MM.1S (cell line): ENCODE measurements at regions not wholly inside any gene's neighbourhood (a gene's known extent, or its start where the extent isn't known, plus 50 kb on each side); places are given as distances from the start of the nearest gene placed in this dataset.

Experiments used
- DNase-seq: peaks from one replicate; pipeline ENCODE4 v3.0.0-alpha.2; 2015
- H2AFZ ChIP-seq: fragments of 300-600 bp; sonication (generic); 2 replicates; pipeline ENCODE4 v1.6.0; 2016; ENCODE audit warnings: antibody characterized with exemption, low read length
- H3F3A ChIP-seq: fragments of 300-600 bp; sonication (generic); 2 replicates; pipeline ENCODE4 v1.6.1; 2016; ENCODE audit warnings: mild to moderate bottlenecking, antibody characterized with exemption, low read length, moderate library complexity, mixed read lengths; ENCODE audit not compliant: insufficient read depth
- H3K27ac ChIP-seq: fragments of 300-600 bp; sonication (generic); 2 replicates; pipeline ENCODE4 v1.5.1; 2016; ENCODE audit warnings: mild to moderate bottlenecking, low read length
- H3K27me3 ChIP-seq: fragments of 300-600 bp; sonication (generic); replicated peaks from 2 replicates; pipeline ENCODE4 v1.6.0; 2016; ENCODE audit warnings: low read length; ENCODE audit not compliant: insufficient read depth
- H3K36me3 ChIP-seq: fragments of 300-600 bp; sonication (generic); replicated peaks from 2 replicates; pipeline ENCODE4 v1.6.1; 2016; ENCODE audit warnings: mild to moderate bottlenecking, low read length, mixed read lengths; ENCODE audit not compliant: insufficient read depth
- H3K4me1 ChIP-seq: fragments of 300-600 bp; sonication (generic); 2 replicates; pipeline ENCODE4 v1.6.1; 2016; ENCODE audit warnings: low read length, mixed read lengths
- H3K4me2 ChIP-seq: fragments of 300-600 bp; sonication (generic); 2 replicates; pipeline ENCODE4 v1.6.0; 2016; ENCODE audit warnings: low read depth, low read length
- H3K4me3 ChIP-seq: fragments of 300-600 bp; sonication (generic); 2 replicates; pipeline ENCODE4 v1.5.1; 2016; ENCODE audit warnings: low read length, mixed read lengths
- H3K79me2 ChIP-seq: fragments of 300-600 bp; sonication (generic); 2 replicates; pipeline ENCODE4 v1.6.1; 2016; ENCODE audit warnings: mixed run types, low read length, mixed read lengths
- H3K9ac ChIP-seq: fragments of 300-600 bp; sonication (generic); 2 replicates; pipeline ENCODE4 v1.6.1; 2016; ENCODE audit warnings: low read length, mixed read lengths
- H3K9me2 ChIP-seq: fragments of 300-600 bp; sonication (generic); replicated peaks from 2 replicates; pipeline ENCODE4 v1.6.1; 2016; ENCODE audit warnings: mild to moderate bottlenecking, low read length, mixed read lengths; ENCODE audit not compliant: insufficient read depth
- H3K9me3 ChIP-seq: fragments of 300-600 bp; sonication (generic); replicated peaks from 2 replicates; pipeline ENCODE4 v1.6.1; 2016; ENCODE audit warnings: mild to moderate bottlenecking, low read length, mixed read lengths; ENCODE audit not compliant: insufficient read depth
- H4K20me1 ChIP-seq: fragments of 300-600 bp; sonication (generic); 2 replicates; pipeline ENCODE4 v1.6.1; 2016; ENCODE audit warnings: mild to moderate bottlenecking, low read length, moderate library complexity, mixed read lengths; ENCODE audit not compliant: insufficient read depth
- CTCF ChIP-seq: fragments of 300-600 bp; sonication (generic); IDR thresholded peaks from 2 replicates; pipeline ENCODE4 v1.5.1; 2016; ENCODE audit warnings: antibody characterized with exemption, low read length, mixed read lengths
- EZH2 ChIP-seq: fragments of 300-600 bp; sonication (generic); optimal IDR thresholded peaks from 2 replicates; pipeline ENCODE3; 2017; ENCODE audit warnings: low read depth, mild to moderate bottlenecking, antibody characterized with exemption, low read length, mixed read lengths
- EZH2phosphoT487 ChIP-seq: fragments of 300-600 bp; sonication (generic); IDR thresholded peaks from 2 replicates; pipeline ENCODE4 v1.6.1; 2018; ENCODE audit warnings: antibody characterized with exemption, low read length

DNA sequence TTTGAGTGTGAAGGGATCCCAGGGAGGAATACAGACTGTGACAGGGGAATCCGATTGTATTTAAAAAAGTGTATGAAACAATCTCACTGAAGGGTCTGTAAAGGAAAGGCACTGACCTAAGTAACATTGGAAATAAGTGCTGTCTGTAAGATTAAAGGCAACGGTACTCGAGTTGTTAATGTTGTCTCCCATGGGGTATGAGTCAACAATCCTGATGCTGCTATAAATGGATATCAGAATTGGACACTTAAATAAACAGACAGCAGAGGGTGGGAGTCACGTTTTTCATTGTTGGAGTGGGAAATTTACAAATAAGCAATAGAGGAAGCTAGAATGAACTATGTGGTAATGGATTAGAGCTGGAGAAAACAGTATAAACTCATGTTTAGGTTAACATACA, 452.4 kb upstream of the RGPD4 start:
- no peaks in the 10 kb centered on the region for H3K9me2 ChIP-seq
- H3F3A ChIP-seq, result no peaks in the 10 kb centered on the region
- H3K36me3 ChIP-seq, result no peaks in the 10 kb centered on the region
- H3K4me2 ChIP-seq, result no peak overlapping the region
- no peaks in the 10 kb centered on the region for H3K4me1 ChIP-seq
- TF ChIP-seq EZH2phosphoT487 (no peak), EZH2 (no peak), CTCF (no peak)
- no peak overlapping the region for H3K9ac ChIP-seq
- H4K20me1 ChIP-seq, result no peaks in the 10 kb centered on the region
- no peak for DNase-seq
- no peaks in the 10 kb centered on the region for H3K79me2 ChIP-seq
- no peak overlapping the region for H2AFZ ChIP-seq
- H3K27ac ChIP-seq, result no peak overlapping the region
- H3K9me3 ChIP-seq, result no peaks in the 10 kb centered on the region
- H3K4me3 ChIP-seq, result no peak overlapping the region
- H3K27me3 ChIP-seq, result no peaks in the 10 kb centered on the region

GRCh38 chr2:107376909-107377308, 449.8 kb upstream of the RGPD4 start:
- no peak for DNase-seq
- Histone ChIP-seq H3K9me3 (no peaks in the 10 kb centered on the region), H3F3A (no peaks in the 10 kb centered on the region), H3K9ac (no peak overlapping the region), H4K20me1 (no peaks in the 10 kb centered on the region), H2AFZ (no peak overlapping the region), H3K9me2 (no peaks in the 10 kb centered on the region), H3K27ac (no peak overlapping the region), H3K27me3 (no peaks in the 10 kb centered on the region), H3K4me2 (no peak overlapping the region), H3K36me3 (no peaks in the 10 kb centered on the region), H3K79me2 (no peaks in the 10 kb centered on the region), H3K4me3 (no peak overlapping the region), H3K4me1 (no peaks in the 10 kb centered on the region)
- TF ChIP-seq CTCF, result no peak
- no peak for TF ChIP-seq EZH2
- no peak for TF ChIP-seq EZH2phosphoT487

GRCh38 chr2:107380912-107381311, 445.8 kb upstream of the RGPD4 start:
- no peak overlapping the region for H2AFZ ChIP-seq

More at GRCh38 chr2:107380912-107381311, 445.8 kb upstream of the RGPD4 start:
- TF ChIP-seq EZH2phosphoT487 (no peak), CTCF (no peak), EZH2 (no peak)
- no peaks in the 10 kb centered on the region for H3K9me3 ChIP-seq
- no peak overlapping the region for H3K27ac ChIP-seq
- H3K36me3 ChIP-seq, result no peaks in the 10 kb centered on the region
- no peaks in the 10 kb centered on the region for H4K20me1 ChIP-seq
- no peak overlapping the region for H3K4me2 ChIP-seq
- no peaks in the 10 kb centered on the region for H3K27me3 ChIP-seq
- no peaks in the 10 kb centered on the region for H3K4me1 ChIP-seq
- H3K79me2 ChIP-seq, result no peaks in the 10 kb centered on the region
- no peaks in the 10 kb centered on the region for H3F3A ChIP-seq
- H3K9ac ChIP-seq, result no peak overlapping the region
- no peaks in the 10 kb centered on the region for H3K9me2 ChIP-seq
- no peak for DNase-seq
- no peak overlapping the region for H3K4me3 ChIP-seq
